ENCODE measurements at regions not wholly inside any gene's neighbourhood (a gene's known extent, or its start where the extent isn't known, plus 50 kb on each side); places are given as distances from the start of the nearest gene placed in this dataset.
A peak's percentile ranks its signal among the peaks of the same experiment; 100 is the strongest.

- Histone ChIP-seq H3K4me1 (ENCODE audit: low read depth) (peaks cover 14% of the 10 kb centered on the region), H3K27ac (no peak overlapping the region), H3K9me3 (ENCODE audit: low read depth) (no peaks in the 10 kb centered on the region), H3K4me3 (no peak overlapping the region), H3K27me3 (no peaks in the 10 kb centered on the region), H3K36me3 (no peaks in the 10 kb centered on the region)
- no peak for TF ChIP-seq CTCF (IDR thresholded peaks at IDR 0.05; ENCODE audit: low read depth, low read length)
- DNase-seq (ENCODE audit: low read depth in 1 of 2, low spot score in 1 of 2): no peak
Observed at GRCh38 chr21:16423921-16424320, 694.1 kb downstream of the USP25 start.

DNA sequence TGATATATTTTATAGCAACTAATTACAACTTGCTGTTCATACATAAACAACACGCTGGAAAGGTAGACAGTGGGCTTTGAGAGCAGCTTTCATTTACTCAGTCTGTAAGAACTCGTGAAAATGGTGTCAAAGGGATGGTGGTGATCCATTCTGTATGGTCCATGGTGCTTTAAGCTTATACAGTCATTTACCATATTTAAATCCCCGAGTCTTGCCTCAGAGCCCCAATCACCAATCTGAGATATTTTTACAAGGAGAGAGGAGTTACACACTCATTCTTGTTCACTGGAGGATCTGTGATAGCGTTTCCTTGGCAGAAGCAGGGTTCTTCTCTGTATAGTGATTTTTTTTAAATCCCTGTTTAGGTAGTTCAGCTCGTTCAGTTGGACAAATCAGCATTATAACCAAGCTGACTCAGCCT, 694.6 kb downstream of the USP25 start:
- Histone ChIP-seq H3K4me1 (ENCODE audit: low read depth) (peaks cover 9% of the 10 kb centered on the region), H3K9me3 (ENCODE audit: low read depth) (no peaks in the 10 kb centered on the region), H3K4me3 (no peak overlapping the region), H3K36me3 (no peaks in the 10 kb centered on the region), H3K27me3 (no peaks in the 10 kb centered on the region), H3K27ac (no peak overlapping the region)
- no peak for TF ChIP-seq CTCF (IDR thresholded peaks at IDR 0.05; ENCODE audit: low read depth, low read length)
- peak in 1 of 2 donors; percentile 75 for DNase-seq (ENCODE audit: low read depth in 1 of 2, low spot score in 1 of 2)

DNA sequence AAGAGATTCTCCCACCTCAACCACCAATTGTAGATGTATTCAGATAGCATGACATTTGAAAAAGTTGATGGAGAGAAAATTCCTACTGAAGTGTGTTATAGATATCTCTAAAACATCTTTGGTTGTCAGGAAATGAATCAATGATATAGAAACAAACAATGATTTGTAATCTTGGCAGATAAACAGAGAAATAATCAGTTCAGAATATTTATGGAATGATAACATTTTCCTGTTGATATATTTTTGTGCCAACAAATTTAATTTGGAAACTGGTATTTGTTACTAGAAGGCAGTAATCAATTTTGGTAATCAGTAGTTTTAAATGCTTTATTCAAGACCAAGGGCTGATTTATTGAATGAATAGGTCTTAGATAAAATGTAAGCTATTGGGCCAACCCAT, 695.6 kb downstream of the USP25 start:
- no peak overlapping the region for H3K4me3 ChIP-seq
- no peaks in the 10 kb centered on the region for H3K27me3 ChIP-seq
- no peaks in the 10 kb centered on the region for H3K9me3 ChIP-seq (ENCODE audit: low read depth)
- no peak for DNase-seq (ENCODE audit: low read depth in 1 of 2, low spot score in 1 of 2)
- H3K4me1 ChIP-seq (ENCODE audit: low read depth): no peaks in the 10 kb centered on the region
- TF ChIP-seq CTCF (IDR thresholded peaks at IDR 0.05; ENCODE audit: low read depth, low read length): no peak
- H3K36me3 ChIP-seq: no peaks in the 10 kb centered on the region
- H3K27ac ChIP-seq: no peak overlapping the region

DNA sequence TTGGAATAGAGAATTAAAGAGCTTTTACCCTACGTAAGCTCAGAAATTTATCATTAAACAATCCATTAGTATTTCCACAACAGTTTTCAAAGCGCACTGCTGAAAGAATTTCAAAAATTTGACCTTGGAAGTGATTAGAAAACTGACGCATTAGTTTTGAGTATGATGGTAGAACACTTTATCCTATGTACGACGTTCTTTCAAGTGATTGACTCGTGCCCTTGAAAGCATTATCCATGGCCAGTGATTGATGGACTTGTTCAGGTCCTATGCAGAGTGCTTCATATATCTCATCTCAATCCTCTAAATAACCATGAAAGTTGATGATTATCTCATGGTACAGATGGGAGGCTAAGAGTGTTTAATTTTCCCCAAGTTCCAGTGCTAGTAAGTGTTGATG, 697.2 kb downstream of the USP25 start:
- Histone ChIP-seq H3K27ac (no peak overlapping the region), H3K9me3 (ENCODE audit: low read depth) (no peaks in the 10 kb centered on the region), H3K4me1 (ENCODE audit: low read depth) (no peaks in the 10 kb centered on the region), H3K36me3 (no peaks in the 10 kb centered on the region), H3K27me3 (no peaks in the 10 kb centered on the region), H3K4me3 (no peak overlapping the region)
- no peak for TF ChIP-seq CTCF (IDR thresholded peaks at IDR 0.05; ENCODE audit: low read depth, low read length)
- DNase-seq (ENCODE audit: low read depth in 1 of 2, low spot score in 1 of 2): no peak

- Histone ChIP-seq H3K27me3 (no peaks in the 10 kb centered on the region), H3K36me3 (no peaks in the 10 kb centered on the region), H3K9me3 (ENCODE audit: low read depth) (no peaks in the 10 kb centered on the region), H3K27ac (no peak overlapping the region), H3K4me3 (no peak overlapping the region), H3K4me1 (ENCODE audit: low read depth) (no peaks in the 10 kb centered on the region)
- no peak for TF ChIP-seq CTCF (IDR thresholded peaks at IDR 0.05; ENCODE audit: low read depth, low read length)
- DNase-seq (ENCODE audit: low read depth in 1 of 2, low spot score in 1 of 2): peak in 1 of 2 donors; percentile 2
Observed at GRCh38 chr21:16427587-16428087, 697.9 kb downstream of the USP25 start.

DNA sequence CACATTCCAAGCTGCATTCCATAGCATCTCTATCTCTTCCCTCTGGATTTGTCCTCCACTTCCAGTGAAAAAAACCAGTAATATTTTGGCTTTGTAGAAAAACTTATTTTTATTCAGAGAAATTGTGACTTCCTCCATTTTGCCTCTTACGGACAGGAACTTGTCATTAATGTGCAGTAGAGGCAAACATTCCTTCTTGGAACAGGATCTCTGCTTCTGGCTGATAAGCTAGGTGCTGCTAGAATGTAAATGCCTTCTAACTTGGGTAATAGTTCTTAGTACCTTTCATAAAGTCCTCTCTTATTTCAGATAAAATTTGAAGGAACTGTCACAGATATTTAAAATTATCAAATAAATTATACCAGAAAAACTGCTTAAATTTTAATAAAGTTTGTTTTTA, 707.8 kb downstream of the USP25 start:
- Histone ChIP-seq H3K4me3 (no peak overlapping the region), H3K9me3 (ENCODE audit: low read depth) (no peaks in the 10 kb centered on the region), H3K4me1 (ENCODE audit: low read depth) (no peaks in the 10 kb centered on the region), H3K27ac (no peak overlapping the region), H3K36me3 (no peaks in the 10 kb centered on the region), H3K27me3 (no peaks in the 10 kb centered on the region)
- DNase-seq (ENCODE audit: low read depth in 1 of 2, low spot score in 1 of 2): no peak
- TF ChIP-seq CTCF (IDR thresholded peaks at IDR 0.05; ENCODE audit: low read depth, low read length): no peak
